ENCODE measurements at regions not wholly inside any gene's neighbourhood (a gene's known extent, or its start where the extent isn't known, plus 50 kb on each side); places are given as distances from the start of the nearest gene placed in this dataset.

GRCh38 chr17:13759518-13760335 lies 158.0 kb upstream of the HS3ST3A1 start:
- H3K27me3 ChIP-seq (ENCODE audit: control insufficient read depth in 2 of 2, insufficient read depth in 1 of 2, low read length in 1 of 2), result no peaks in the 10 kb centered on the region
- WGBS, result 92% methylated on average over 6 of the region's 6 CpGs
- H3K36me3 ChIP-seq (ENCODE audit: control insufficient read depth in 2 of 2, insufficient read depth in 2 of 2, low read length in 1 of 2), result no peaks in the 10 kb centered on the region
- no peak overlapping the region for H3K27ac ChIP-seq (ENCODE audit: low read depth in 1 of 2, low read length in 1 of 2)
- H3K4me3 ChIP-seq (ENCODE audit: low read length in 2 of 2), result no peak overlapping the region
- no peak for DNase-seq (ENCODE audit: low read depth in 6 of 9, low spot score in 9 of 9)
- H3K9me3 ChIP-seq (ENCODE audit: control insufficient read depth in 2 of 2, insufficient read depth in 1 of 2, low read length in 1 of 2), result no peaks in the 10 kb centered on the region
- no peaks in the 10 kb centered on the region for H3K4me1 ChIP-seq (ENCODE audit: control insufficient read depth in 2 of 2, insufficient read depth in 2 of 2, low read length in 2 of 2)

- WGBS, result 90% methylated on average over 2 of the region's 2 CpGs
- no peaks in the 10 kb centered on the region for H3K9me3 ChIP-seq (ENCODE audit: control insufficient read depth in 2 of 2, insufficient read depth in 1 of 2, low read length in 1 of 2)
- no peak overlapping the region for H3K27ac ChIP-seq (ENCODE audit: low read depth in 1 of 2, low read length in 1 of 2)
- H3K4me3 ChIP-seq (ENCODE audit: low read length in 2 of 2), result no peak overlapping the region
- H3K4me1 ChIP-seq (ENCODE audit: control insufficient read depth in 2 of 2, insufficient read depth in 2 of 2, low read length in 2 of 2), result no peaks in the 10 kb centered on the region
- no peaks in the 10 kb centered on the region for H3K27me3 ChIP-seq (ENCODE audit: control insufficient read depth in 2 of 2, insufficient read depth in 1 of 2, low read length in 1 of 2)
- H3K36me3 ChIP-seq (ENCODE audit: control insufficient read depth in 2 of 2, insufficient read depth in 2 of 2, low read length in 1 of 2), result no peaks in the 10 kb centered on the region
- DNase-seq (ENCODE audit: low read depth in 6 of 9, low spot score in 9 of 9), result no peak
Observed at GRCh38 chr17:13761038-13761603, 159.4 kb upstream of the HS3ST3A1 start.

GRCh38 chr17:13765701-13766100 lies 164.0 kb upstream of the HS3ST3A1 start:
- no peak overlapping the region for H3K27ac ChIP-seq (ENCODE audit: low read depth in 1 of 2, low read length in 1 of 2)

GRCh38 chr17:13770702-13771101 lies 169.0 kb upstream of the HS3ST3A1 start:
- Histone ChIP-seq H3K4me1 (ENCODE audit: control insufficient read depth in 2 of 2, insufficient read depth in 2 of 2, low read length in 2 of 2) (no peaks in the 10 kb centered on the region), H3K27me3 (ENCODE audit: control insufficient read depth in 2 of 2, insufficient read depth in 1 of 2, low read length in 1 of 2) (no peaks in the 10 kb centered on the region), H3K4me3 (ENCODE audit: low read length in 2 of 2) (no peak overlapping the region), H3K9me3 (ENCODE audit: control insufficient read depth in 2 of 2, insufficient read depth in 1 of 2, low read length in 1 of 2) (peaks cover 0 to 6% of the 10 kb centered on the region in 2 donors), H3K36me3 (ENCODE audit: control insufficient read depth in 2 of 2, insufficient read depth in 2 of 2, low read length in 1 of 2) (no peaks in the 10 kb centered on the region), H3K27ac (ENCODE audit: low read depth in 1 of 2, low read length in 1 of 2) (no peak overlapping the region)
- WGBS, result 95% methylated on average over 3 of the region's 3 CpGs
- no peak for DNase-seq (ENCODE audit: low read depth in 6 of 9, low spot score in 9 of 9)

More at GRCh38 chr17:13765701-13766100, 164.0 kb upstream of the HS3ST3A1 start:
- Histone ChIP-seq H3K27me3 (ENCODE audit: control insufficient read depth in 2 of 2, insufficient read depth in 1 of 2, low read length in 1 of 2) (no peaks in the 10 kb centered on the region), H3K4me3 (ENCODE audit: low read length in 2 of 2) (no peak overlapping the region), H3K4me1 (ENCODE audit: control insufficient read depth in 2 of 2, insufficient read depth in 2 of 2, low read length in 2 of 2) (no peaks in the 10 kb centered on the region), H3K36me3 (ENCODE audit: control insufficient read depth in 2 of 2, insufficient read depth in 2 of 2, low read length in 1 of 2) (no peaks in the 10 kb centered on the region), H3K9me3 (ENCODE audit: control insufficient read depth in 2 of 2, insufficient read depth in 1 of 2, low read length in 1 of 2) (peaks cover 0 to 6% of the 10 kb centered on the region in 2 donors)
- WGBS, result 93% methylated on average over 2 of the region's 2 CpGs
- no peak for DNase-seq (ENCODE audit: low read depth in 6 of 9, low spot score in 9 of 9)

GRCh38 chr17:13775450-13775849 lies 173.7 kb upstream of the HS3ST3A1 start:
- Histone ChIP-seq H3K36me3 (ENCODE audit: control insufficient read depth in 2 of 2, insufficient read depth in 2 of 2, low read length in 1 of 2) (no peaks in the 10 kb centered on the region), H3K4me1 (ENCODE audit: control insufficient read depth in 2 of 2, insufficient read depth in 2 of 2, low read length in 2 of 2) (no peaks in the 10 kb centered on the region), H3K9me3 (ENCODE audit: control insufficient read depth in 2 of 2, insufficient read depth in 1 of 2, low read length in 1 of 2) (no peaks in the 10 kb centered on the region), H3K4me3 (ENCODE audit: low read length in 2 of 2) (no peak overlapping the region), H3K27ac (ENCODE audit: low read depth in 1 of 2, low read length in 1 of 2) (no peak overlapping the region), H3K27me3 (ENCODE audit: control insufficient read depth in 2 of 2, insufficient read depth in 1 of 2, low read length in 1 of 2) (no peaks in the 10 kb centered on the region)
- no peak for DNase-seq (ENCODE audit: low read depth in 6 of 9, low spot score in 9 of 9)
- WGBS, result 28% methylated on average over 3 of the region's 3 CpGs

- H3K4me1 ChIP-seq (ENCODE audit: control insufficient read depth in 2 of 2, insufficient read depth in 2 of 2, low read length in 2 of 2), result no peaks in the 10 kb centered on the region
- H3K9me3 ChIP-seq (ENCODE audit: control insufficient read depth in 2 of 2, insufficient read depth in 1 of 2, low read length in 1 of 2), result no peaks in the 10 kb centered on the region
- H3K36me3 ChIP-seq (ENCODE audit: control insufficient read depth in 2 of 2, insufficient read depth in 2 of 2, low read length in 1 of 2), result no peaks in the 10 kb centered on the region
- H3K4me3 ChIP-seq (ENCODE audit: low read length in 2 of 2), result no peak overlapping the region
- no peak for DNase-seq (ENCODE audit: low read depth in 6 of 9, low spot score in 9 of 9)
- 96% methylated on average over 7 of the region's 7 CpGs for WGBS
- H3K27ac ChIP-seq (ENCODE audit: low read depth in 1 of 2, low read length in 1 of 2), result no peak overlapping the region
- H3K27me3 ChIP-seq (ENCODE audit: control insufficient read depth in 2 of 2, insufficient read depth in 1 of 2, low read length in 1 of 2), result no peaks in the 10 kb centered on the region
Observed at GRCh38 chr17:13776027-13776551, 174.4 kb upstream of the HS3ST3A1 start.

GRCh38 chr17:13777003-13777402 lies 175.3 kb upstream of the HS3ST3A1 start:
- DNase-seq (ENCODE audit: low read depth in 6 of 9, low spot score in 9 of 9), result no peak
- no peaks in the 10 kb centered on the region for H3K9me3 ChIP-seq (ENCODE audit: control insufficient read depth in 2 of 2, insufficient read depth in 1 of 2, low read length in 1 of 2)
- 97% methylated on average over 7 of the region's 7 CpGs for WGBS
- H3K4me1 ChIP-seq (ENCODE audit: control insufficient read depth in 2 of 2, insufficient read depth in 2 of 2, low read length in 2 of 2), result no peaks in the 10 kb centered on the region
- no peak overlapping the region for H3K4me3 ChIP-seq (ENCODE audit: low read length in 2 of 2)
- H3K27ac ChIP-seq (ENCODE audit: low read depth in 1 of 2, low read length in 1 of 2), result no peak overlapping the region
- no peaks in the 10 kb centered on the region for H3K36me3 ChIP-seq (ENCODE audit: control insufficient read depth in 2 of 2, insufficient read depth in 2 of 2, low read length in 1 of 2)
- no peaks in the 10 kb centered on the region for H3K27me3 ChIP-seq (ENCODE audit: control insufficient read depth in 2 of 2, insufficient read depth in 1 of 2, low read length in 1 of 2)

- H3K4me1 ChIP-seq (ENCODE audit: control insufficient read depth in 2 of 2, insufficient read depth in 2 of 2, low read length in 2 of 2), result no peaks in the 10 kb centered on the region
- H3K9me3 ChIP-seq (ENCODE audit: control insufficient read depth in 2 of 2, insufficient read depth in 1 of 2, low read length in 1 of 2), result no peaks in the 10 kb centered on the region
- H3K27me3 ChIP-seq (ENCODE audit: control insufficient read depth in 2 of 2, insufficient read depth in 1 of 2, low read length in 1 of 2), result no peaks in the 10 kb centered on the region
- WGBS, result 92% methylated on average over 7 of the region's 7 CpGs
- no peaks in the 10 kb centered on the region for H3K36me3 ChIP-seq (ENCODE audit: control insufficient read depth in 2 of 2, insufficient read depth in 2 of 2, low read length in 1 of 2)
- no peak overlapping the region for H3K4me3 ChIP-seq (ENCODE audit: low read length in 2 of 2)
- no peak for DNase-seq (ENCODE audit: low read depth in 6 of 9, low spot score in 9 of 9)
- H3K27ac ChIP-seq (ENCODE audit: low read depth in 1 of 2, low read length in 1 of 2), result no peak overlapping the region
Observed at GRCh38 chr17:13784434-13785095, 182.8 kb upstream of the HS3ST3A1 start.

- no peak overlapping the region for H3K27ac ChIP-seq (ENCODE audit: low read depth in 1 of 2, low read length in 1 of 2)
- H3K4me1 ChIP-seq (ENCODE audit: control insufficient read depth in 2 of 2, insufficient read depth in 2 of 2, low read length in 2 of 2), result no peaks in the 10 kb centered on the region
- H3K9me3 ChIP-seq (ENCODE audit: control insufficient read depth in 2 of 2, insufficient read depth in 1 of 2, low read length in 1 of 2), result no peaks in the 10 kb centered on the region
- no peaks in the 10 kb centered on the region for H3K27me3 ChIP-seq (ENCODE audit: control insufficient read depth in 2 of 2, insufficient read depth in 1 of 2, low read length in 1 of 2)
- no peaks in the 10 kb centered on the region for H3K36me3 ChIP-seq (ENCODE audit: control insufficient read depth in 2 of 2, insufficient read depth in 2 of 2, low read length in 1 of 2)
- DNase-seq (ENCODE audit: low read depth in 6 of 9, low spot score in 9 of 9), result no peak
- no peak overlapping the region for H3K4me3 ChIP-seq (ENCODE audit: low read length in 2 of 2)
- WGBS, result 93% methylated on average over 9 of the region's 9 CpGs
Observed at GRCh38 chr17:13785981-13786598, 184.4 kb upstream of the HS3ST3A1 start.
